Testis (tissue), 2 donors: ENCODE measurements at regions not wholly inside any gene's neighbourhood (a gene's known extent, or its start where the extent isn't known, plus 50 kb on each side); places are given as distances from the start of the nearest gene placed in this dataset.

Source experiments
- CTCF ChIP-seq, 3 experiments: fragments of 450-650 bp in 2 of 3; fragments of 200-600 bp in 1 of 3; sonication (generic) in 1 of 3; IDR thresholded peaks; one replicate each; pipeline ENCODE4 v1.5.1; 2016 to 2019; ENCODE audit warnings: antibody characterized with exemption in 3 of 3, mild to moderate bottlenecking in 2 of 3, moderate library complexity in 1 of 3
- POLR2A ChIP-seq: fragments of 450-650 bp; IDR thresholded peaks from one replicate; pipeline ENCODE4 v1.6.1; 2017; ENCODE audit warnings: antibody characterized with exemption, mild to moderate bottlenecking, moderate library complexity

GRCh38 chr15:26325495-26325894 lies 447.4 kb downstream of the GABRB3 start:
- TF ChIP-seq CTCF (IDR thresholded peaks at IDR 0.05) (no peak), POLR2A (no peak)
